NCI-H524 treated with DMSO at 0.1 percent for 48 hours (cell line): ENCODE measurements at regions not wholly inside any gene's neighbourhood (a gene's known extent, or its start where the extent isn't known, plus 50 kb on each side); places are given as distances from the start of the nearest gene placed in this dataset.
A peak's percentile ranks its signal among the peaks of the same experiment; 100 is the strongest.

ENCODE experiments used
- DNase-seq: peaks from one replicate; lab custom pipeline; 2025; lab: John Stamatoyannopoulos, UW

DNA sequence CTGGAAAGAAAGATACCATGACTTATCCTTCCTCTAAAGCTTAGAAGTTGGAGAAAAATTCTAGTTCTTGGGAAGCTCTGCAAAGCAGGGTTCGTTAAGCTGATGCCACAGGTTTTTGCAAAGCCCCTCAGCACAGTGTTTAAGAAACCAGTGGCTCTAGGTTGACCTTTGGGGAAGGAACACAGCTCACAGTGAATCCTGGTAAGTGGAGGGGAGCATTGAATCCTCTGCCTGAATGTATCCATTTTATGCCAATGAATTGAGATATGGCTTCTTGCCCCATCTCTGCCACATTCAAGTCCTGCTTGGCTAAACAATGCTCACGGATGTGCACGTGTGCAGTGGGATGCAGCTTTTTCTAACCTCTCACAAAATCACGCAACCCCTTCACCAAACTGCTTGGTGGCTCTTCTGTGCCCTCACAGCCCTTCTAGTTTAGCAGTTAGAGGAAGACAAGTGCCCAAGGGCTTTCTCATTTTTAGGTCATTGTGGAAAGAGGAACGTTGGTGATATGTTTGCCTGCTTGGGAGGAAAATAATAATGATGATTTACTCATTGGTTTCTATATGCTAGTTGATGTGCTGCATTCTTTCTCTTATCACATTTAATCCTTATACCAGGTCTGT is 111.3 kb downstream of the DAD1 start:
- no peak for DNase-seq

DNA sequence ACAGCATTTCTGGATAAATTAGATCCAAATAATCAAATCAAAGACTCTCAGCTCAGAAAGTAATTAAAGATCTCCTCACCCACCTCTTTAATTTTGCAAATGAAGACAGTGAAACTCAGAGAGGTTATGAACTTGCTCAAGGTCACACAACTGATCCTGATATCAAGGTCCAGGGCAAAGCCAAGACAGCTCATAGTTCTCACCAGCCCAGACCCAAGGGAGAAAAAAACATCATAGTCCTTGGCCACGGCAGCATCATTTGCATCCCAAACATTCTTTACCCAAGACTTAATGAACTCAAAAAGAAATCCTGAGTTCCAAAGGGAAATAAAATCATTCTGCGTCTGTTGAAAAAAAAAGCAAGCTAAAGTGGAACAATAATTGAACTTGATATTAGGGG is 112.1 kb downstream of the DAD1 start:
- DNase-seq: no peak

DNA sequence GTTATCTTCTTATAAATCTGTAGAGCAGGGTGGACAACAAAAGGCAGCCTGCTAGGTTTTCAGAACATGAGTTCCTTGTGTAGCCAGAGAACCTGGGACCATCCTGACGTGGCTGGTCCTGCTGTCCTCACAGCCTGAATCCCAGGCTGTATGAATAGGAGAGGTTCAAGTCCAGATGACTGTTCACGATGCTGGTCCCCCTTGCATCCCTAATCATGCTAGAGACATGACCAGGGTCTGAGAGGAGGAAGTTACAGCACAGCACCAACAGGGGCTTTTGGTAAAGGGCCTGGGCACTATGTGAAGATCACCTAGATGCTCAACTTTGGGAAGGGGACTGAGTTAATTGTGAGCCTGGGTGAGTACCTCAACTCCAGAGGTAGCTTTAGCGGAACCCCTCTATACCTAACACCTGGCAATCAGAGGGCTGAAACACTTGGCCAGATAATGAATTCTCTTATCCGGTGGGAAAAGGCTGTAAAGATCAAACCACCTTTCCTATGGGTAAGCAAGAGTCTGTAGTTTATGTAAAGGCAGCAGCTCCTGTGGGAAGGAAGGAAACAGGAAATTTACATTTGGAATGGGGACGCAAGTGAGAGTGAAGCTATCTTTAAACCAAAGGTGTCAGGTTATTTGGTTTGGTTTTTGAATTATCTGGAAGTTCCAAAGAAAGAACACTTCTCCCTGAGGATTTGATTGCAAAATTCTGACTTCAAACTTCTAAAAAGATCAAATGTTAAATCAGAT is 112.8 kb downstream of the DAD1 start:
- DNase-seq: no peak

DNA sequence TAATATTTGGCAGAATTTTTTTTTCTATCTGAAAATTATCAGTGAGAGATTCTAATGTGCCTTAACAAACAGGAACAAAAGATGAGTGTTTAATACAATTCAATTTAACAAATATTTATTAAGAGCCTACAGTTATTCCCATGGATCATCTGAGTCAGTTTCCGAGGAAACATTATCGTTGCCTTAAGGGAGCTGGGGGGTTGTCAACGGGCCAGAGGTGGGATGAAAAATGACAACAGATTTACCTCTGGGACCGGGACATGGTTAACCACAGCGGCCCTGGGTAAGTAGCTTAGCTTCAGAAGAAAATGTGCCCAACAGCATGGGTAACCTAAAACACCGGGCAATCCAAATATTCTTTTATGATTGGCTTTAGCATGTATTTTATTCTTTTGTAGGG is 113.6 kb downstream of the DAD1 start:
- no peak for DNase-seq

DNA sequence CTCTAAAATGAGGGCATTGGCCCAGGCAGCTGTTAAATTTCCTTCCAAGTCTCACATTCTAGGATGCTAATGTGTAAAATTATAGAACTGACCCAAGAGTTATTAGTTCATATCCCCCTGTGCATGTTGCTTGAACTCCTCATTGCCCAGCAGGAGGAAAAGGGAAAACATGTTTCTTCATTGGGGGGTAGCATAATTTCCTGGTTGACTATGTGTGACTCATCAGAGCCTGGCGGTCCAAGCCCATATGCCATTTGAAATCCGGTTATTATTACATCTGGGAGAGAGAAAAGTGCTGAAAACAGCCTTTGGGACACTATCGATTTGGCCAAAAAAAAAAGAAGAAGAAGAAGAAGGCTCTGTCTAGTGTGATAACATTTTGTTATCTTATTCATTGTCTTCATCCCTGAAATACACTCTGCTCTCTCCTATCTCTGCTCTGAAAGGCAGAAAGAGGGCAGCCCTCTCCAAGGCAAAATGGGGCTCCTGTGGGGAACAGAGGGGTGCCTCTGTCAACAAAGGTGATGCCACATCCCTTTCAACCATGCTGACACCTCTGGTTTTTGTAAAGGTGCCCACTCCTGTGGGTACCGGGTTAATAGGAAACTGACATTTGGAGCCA is 114.2 kb downstream of the DAD1 start:
- no peak for DNase-seq

DNA sequence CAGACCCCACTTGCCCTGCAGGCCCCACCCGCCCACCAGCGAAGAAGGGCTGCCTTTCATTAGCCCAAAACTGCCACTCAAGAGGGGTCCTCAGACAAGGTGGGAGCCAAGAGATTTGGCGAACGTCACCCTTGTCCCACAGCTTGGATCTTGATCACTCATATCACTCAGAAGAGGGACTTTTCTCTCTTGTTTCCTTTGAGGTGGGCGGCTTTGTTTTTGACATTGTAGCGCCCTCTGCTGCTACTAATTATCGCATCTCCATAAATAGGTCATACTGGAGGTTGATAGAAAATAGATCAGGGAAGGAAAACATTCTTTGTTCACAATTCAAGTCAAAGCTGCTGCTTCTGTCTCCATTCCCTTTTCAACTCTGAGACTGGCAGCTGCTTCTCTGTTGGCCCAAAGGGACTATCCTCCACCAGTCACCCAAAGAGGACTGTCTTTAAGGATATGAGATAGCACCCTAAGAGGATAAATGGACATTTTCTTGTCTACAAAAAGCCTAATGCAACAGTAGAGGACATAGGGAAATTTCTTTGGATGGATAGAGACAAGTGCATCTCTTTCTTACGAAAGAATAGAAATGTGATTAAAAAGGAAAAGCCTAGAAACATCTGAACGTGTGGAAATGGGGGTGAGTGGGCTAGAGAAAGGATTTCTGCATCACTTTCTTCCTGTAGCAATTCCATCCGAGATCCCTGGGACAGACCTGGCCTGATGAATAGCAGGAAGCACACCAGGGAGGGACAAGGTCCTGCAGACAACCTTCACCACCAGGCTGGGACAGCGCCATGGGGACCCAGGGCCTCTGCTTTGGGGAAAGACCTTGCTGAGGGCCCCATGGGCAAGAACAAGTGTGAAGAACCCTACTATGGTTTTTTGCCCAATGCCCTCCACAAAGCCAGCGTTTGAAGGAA is 115.8 kb downstream of the DAD1 start:
- DNase-seq: peak; percentile 18

DNA sequence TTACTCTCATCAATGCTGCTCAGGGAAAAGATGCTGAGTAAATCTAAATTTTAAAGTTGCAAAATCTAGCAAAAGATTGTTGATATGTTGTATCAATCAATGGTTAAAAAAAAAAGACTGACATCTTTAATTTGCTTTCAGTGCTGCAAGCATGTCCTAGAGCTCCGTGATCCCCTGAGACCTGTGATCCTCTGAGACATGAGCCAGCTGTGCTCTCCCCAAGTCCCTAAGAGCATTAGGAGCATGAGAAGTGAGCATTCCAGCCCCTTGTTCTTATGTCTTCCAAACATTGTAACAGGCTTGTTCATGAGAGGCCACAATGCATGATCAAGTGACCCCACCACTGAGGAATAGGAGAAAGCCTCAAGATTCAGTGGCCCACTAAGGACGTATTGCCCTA is 116.6 kb downstream of the DAD1 start:
- DNase-seq: no peak

DNA sequence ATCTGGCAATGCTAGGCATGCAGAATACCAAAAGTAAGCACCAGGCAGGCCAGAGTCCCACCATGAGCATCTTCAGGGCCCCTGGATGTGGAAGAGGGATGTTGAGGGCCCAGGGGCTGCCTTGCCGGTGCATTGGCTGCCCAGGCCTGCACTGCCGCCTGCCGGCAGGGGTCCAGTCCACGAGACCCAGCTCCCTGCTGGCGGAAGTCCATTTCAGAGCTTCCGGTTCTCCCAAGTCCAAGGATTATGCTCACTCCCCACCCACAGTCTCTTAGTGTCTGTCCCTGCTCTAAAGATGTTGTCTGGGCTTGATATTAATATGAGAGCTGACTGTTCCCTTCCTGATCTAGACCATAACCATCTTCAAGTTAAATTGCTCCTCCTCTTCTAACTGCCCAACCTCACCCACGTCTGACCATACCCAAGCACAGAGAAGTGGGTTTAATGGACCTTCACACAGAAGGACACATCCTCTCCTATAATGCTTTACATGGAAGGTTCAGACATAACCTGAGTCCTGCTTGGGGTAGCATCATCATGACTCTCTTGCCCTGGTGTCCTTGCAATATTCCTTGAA is 117.4 kb downstream of the DAD1 start:
- DNase-seq: peak; percentile 49

DNA sequence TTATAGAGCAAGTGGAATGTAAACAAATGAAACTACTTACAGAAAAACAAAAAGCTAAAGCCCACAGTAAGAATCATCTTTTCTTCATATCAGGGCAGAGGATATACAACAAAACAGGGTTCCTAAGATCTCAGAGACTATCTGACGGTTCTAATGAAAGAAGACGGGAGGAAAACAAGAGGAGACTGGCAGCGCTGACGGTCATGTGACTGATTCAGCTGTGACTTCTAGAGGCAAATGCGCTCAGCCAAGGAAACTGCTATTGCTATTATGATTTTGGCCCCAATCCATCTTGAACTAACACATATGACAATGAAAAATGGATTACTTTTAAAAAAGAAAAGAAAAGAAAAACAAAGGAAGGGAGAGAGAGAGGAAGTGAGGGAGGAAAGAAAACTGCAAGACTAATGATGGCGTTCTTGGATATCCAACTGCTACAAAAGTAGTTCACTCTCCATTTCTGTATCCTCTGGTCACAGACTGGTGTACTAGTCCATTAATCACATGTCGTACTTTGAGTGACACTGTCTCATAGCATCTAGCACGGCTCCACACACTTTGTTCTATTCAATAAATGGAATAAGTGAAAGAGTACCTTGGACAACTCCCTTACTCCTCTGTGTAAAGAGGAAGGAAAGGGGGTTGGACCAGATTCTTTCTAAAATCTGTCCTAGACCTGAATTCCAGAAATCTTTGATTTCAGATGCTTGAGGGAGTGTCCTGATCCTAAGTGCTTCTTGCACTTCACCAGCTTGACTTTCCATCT is 119.3 kb downstream of the DAD1 start:
- no peak for DNase-seq

DNA sequence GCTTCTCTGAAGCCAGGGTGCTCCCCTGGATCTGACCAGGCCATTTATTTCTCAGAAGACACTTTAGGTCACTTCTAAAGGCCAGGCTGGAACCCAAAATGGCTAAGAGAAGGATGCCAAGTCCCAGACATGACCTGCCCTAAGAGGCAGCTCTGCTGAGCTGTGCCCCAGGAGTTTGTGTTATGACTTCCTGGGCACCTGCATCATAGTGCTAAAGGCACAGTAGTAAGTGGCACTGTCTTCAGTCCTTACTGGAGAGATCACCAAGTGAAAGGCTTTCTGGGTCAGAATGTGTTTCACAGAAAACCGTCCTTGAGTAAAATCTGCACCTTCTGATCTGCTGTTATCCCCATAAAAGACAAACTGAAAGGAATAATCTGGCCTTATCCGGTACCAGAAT is 120.2 kb downstream of the DAD1 start:
- DNase-seq: no peak

DNA sequence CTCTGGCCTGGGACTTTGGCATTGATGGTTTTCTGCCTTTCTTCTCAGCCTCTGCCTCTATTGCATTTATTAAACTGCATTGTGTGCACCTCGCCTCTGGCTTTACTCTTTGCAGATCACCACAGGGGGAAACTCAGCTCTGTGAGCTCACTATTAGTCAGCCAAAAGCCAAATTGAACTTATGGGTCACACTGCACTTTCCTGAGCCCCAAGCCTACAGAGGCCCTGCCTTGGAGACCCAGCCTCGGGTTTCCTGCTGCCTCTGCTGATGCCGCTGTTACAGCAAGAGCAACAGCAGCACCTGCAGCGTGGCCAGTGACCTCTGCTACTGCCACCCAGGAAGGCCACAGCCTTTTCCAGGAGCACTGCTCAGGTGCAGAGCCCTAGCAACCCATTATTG is 122.5 kb downstream of the DAD1 start:
- DNase-seq: no peak

DNA sequence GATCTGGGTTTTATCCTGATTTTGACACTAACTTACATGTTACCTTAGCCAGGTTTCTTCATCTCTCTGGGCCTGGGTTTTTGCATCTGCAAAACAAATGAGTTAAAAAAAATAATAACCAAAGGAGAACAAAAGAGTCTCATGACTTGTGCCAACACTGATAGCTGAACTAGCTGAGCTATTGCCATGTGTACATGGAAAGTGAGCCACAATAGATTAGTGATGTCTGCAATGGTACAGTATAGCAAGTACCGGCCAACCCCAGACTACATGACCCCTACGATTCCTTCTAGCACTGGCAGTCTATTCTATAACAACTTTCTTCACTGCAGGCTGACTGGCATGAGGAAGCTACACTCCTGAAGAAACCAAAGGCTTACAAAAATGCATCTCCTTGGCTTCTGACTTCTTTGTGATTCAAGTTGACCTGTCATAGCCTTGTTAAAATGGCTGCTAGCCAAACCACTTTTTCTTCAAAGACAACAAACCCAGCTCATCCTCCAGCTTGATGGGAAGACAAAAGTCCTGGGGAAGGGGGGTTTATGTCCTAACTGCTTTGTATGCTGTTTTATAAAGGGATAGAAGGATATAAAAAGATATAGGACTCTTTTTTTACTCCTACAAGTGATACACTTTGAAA is 123.7 kb downstream of the DAD1 start:
- no peak for DNase-seq

DNA sequence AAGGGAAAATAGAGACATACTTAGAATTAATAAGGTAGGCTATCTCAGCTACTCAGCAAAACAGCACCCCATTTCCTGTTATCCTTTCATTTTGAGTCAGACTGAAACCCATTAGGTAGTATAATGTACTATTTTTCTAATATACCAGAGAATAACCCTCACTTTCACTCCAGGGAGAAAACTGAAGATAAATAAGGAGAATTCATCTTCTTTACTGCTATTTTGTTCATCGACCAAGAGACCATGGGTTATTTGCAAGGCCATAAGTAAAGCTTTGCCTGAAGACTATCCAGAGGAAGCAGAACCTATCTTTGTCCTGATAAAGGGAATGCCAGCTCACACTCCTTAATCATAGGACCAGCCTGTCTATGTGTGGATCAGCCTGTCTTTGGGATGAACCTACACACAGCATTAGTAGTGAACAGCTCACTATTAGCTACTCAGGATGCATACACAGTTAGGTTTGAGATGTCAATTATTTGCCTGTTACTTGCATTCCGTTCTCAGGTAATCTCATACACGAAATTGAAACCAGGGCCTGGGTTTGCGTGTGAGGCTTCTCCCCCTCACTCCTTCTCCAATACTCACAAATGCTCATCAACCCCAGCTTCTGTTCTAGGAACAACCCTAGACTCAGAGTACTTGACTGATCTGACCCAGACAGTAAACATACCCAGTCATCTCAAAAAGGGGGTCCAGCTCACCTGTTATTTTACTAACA is 124.4 kb downstream of the DAD1 start:
- no peak for DNase-seq

DNA sequence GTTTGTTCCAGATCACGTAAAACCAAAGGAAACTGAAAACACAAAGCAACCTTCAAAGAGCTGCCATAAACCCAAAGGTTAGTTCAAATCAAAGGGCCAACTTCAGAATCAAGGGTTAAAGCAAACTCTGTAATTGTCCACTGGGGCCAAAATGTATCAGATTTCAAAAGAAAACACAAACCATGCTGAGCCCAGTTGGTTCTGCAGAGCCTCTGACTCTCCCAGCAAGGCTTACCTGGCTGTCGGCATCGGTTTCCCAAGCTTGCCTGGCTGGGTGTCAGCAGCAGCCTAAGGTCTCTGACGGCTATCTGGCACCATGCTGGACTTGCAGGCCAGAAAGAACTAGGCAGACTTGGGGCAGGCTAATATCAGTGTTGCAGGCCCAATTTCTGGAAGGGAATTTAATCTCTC is 125.3 kb downstream of the DAD1 start:
- DNase-seq: no peak

DNA sequence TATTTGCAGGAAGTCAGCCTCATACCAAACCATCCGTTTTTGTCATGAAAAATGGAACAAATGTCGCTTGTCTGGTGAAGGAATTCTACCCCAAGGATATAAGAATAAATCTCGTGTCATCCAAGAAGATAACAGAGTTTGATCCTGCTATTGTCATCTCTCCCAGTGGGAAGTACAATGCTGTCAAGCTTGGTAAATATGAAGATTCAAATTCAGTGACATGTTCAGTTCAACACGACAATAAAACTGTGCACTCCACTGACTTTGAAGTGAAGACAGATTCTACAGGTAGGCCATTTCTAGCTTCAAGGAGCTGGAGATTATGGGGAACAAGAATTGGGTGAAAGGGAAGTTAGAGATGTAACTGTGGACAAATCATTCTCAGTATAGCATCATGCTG is 126.1 kb downstream of the DAD1 start:
- no peak for DNase-seq

DNA sequence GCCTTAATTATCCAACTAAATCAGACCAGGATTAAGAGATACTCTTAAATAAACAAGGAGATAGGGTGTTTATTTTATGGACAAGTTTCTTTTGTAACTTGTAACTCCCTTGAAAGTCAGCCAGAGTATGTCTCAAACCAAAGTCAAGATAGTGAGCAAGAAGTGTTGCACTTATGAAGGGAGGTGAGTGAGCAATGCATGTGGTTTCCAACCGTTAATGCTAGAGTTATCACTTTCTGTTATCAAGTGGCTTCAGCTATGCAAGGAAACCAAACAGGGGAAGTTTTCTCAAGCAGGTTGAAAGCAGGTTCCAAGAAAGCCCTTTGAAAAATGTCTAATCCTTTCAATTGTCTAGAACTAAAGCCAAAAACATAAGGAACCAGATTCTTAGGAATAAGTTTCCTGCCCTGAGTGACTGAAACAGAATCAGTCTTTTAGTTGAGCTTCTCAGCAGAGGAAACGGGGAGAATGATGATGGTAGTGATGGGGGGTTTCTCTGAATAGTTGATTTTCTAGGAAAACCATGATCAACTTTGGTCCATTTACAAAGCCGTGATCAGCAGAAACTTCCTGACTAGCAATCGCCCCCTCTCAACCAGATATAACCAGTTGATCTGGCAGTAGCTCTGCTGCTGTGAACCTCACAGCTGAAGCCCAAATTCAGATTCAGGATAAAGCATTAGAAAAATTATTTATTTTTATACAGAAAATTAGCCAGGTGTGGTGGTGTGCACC is 128.4 kb downstream of the DAD1 start:
- no peak for DNase-seq

DNA sequence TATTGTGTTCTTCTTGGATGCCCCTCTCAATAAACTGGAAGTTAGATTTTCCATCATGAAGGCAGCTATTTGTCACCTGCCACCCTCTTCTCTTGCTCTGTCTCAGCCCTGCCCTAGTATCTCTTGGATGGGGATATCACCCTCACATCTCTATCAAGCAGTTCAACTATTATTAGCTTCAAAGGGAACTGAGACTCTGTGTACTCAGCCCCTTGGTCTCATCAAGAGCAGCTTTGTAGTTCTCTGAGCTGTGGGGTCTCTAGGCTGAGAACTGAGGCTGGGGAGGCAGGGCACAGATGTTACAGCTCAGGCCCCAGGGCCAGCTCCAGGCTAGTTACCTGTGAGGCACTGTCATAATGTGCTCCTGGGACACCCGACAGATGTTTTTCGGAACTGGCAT is 130.3 kb downstream of the DAD1 start:
- no peak for DNase-seq

DNA sequence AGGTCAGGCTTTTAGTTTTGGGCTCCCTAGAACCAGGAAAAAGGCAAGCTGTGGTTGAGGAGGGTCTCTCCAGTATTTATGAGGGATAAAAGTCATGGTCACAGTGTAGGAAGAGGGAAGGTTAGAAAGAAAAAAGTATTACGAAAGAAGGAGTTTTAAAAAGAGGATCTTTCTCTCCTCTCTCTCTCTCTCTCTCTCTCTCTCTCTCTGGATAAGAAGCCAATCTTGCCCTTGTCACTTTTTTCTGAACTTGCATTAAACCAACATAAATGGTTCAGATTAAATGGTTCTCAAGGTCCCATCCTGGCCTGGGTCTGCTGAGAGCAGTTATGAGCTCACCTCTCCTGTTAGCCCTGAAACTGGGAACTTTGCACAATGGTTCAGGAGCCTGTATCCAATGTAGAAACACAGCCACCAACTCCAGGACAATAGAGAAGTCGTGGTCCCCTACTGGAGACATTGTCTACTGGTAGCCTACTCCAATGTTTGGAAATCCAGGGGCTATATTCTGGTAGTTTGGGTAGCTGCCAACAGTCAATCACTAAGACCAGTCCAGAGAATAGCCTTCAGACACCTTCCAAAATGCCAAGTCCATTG is 131.9 kb downstream of the DAD1 start:
- DNase-seq: no peak

DNA sequence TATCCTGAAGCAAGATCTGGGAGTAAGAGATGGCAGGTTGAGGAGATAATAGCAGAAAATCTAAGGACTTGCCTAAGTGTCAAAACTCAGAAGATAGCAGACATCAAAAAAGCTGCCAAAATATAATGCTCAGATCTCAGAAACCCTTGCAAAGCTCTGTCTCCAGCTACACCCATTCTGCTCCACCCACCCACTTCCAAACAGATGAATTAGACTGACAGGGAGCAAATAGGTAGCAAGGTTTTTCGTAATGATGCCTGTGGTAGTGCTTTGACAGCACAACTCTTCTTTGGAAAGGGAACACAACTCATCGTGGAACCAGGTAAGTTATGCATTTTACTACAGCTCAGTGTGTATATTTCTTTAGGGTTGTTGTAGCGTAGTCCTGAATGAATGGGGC is 132.6 kb downstream of the DAD1 start:
- DNase-seq: no peak
